ENCODE measurements at regions not wholly inside any gene's neighbourhood (a gene's known extent, or its start where the extent isn't known, plus 50 kb on each side); places are given as distances from the start of the nearest gene placed in this dataset.

DNA sequence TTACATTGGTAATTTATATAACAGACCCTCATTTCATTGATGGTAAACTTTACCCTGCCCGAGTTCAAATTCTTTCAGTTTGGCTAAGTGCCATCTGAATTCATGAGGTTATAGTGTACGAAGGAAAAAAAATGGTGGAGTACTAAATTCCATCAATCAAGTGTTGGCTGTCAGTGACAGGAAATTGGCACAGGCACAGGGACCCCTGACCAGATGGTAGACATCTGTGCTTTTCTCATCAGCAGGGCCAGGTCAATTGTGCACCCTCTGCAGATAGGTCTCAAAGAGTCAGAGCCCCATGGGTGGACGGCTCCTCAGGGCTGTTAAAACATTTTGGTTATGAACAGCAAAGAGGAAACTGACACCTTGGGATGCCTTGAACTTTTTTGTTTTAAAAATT, 439.2 kb downstream of the SETBP1 start:
- Histone ChIP-seq H3K4me2 (ENCODE audit: low read depth, low read length) (no peak overlapping the region), H4K91ac (ENCODE audit: insufficient read depth, low read depth, low read length) (no peak overlapping the region), H2BK20ac (ENCODE audit: low read depth, low read length) (no peak overlapping the region), H3K9ac (ENCODE audit: low read depth, low read length) (no peak overlapping the region), H3K4me3 (ENCODE audit: insufficient read depth, low read depth, low read length) (no peak overlapping the region), H3K4me1 (ENCODE audit: control insufficient read depth, insufficient read depth, low read length) (no peaks in the 10 kb centered on the region), H3K4ac (ENCODE audit: low read depth, low read length) (no peak overlapping the region), H3K27ac (ENCODE audit: insufficient read depth, low read length) (no peak overlapping the region), H2BK15ac (ENCODE audit: low read depth, low read length) (no peak overlapping the region), H3K18ac (ENCODE audit: low read depth, low read length) (no peak overlapping the region), H3K56ac (ENCODE audit: extremely low read depth, insufficient read depth, low read length) (no peak overlapping the region), H4K8ac (ENCODE audit: low read depth in 2 of 2, low read length in 2 of 2) (no peak overlapping the region), H2AK9ac (replicated peaks; ENCODE audit: low read depth, low read length, poor library complexity) (no peak overlapping the region), H3K9me3 (ENCODE audit: control insufficient read depth, insufficient read depth, low read length) (no peaks in the 10 kb centered on the region), H3K23ac (ENCODE audit: low read depth, low read length) (no peak overlapping the region), H2BK5ac (ENCODE audit: low read depth, low read length, poor library complexity, severe bottlenecking) (no peak overlapping the region), H3K9me1 (ENCODE audit: insufficient read depth, low read length) (no peaks in the 10 kb centered on the region), H3K27me3 (ENCODE audit: control insufficient read depth, insufficient read depth, low read length) (peaks cover 8% of the 10 kb centered on the region), H2BK120ac (ENCODE audit: low read depth, low read length) (no peak overlapping the region), H3K36me3 (ENCODE audit: control insufficient read depth, insufficient read depth, low read length) (no peaks in the 10 kb centered on the region), H2AFZ (replicated peaks; ENCODE audit: low read length, poor library complexity) (no peak overlapping the region), H2AK5ac (ENCODE audit: low read depth, low read length) (no peak overlapping the region), H3K79me1 (ENCODE audit: low read depth in 1 of 2, low read length in 2 of 2) (no peaks in the 10 kb centered on the region), H4K5ac (ENCODE audit: low read depth, low read length) (no peak overlapping the region), H4K20me1 (ENCODE audit: insufficient read depth, low read length) (no peaks in the 10 kb centered on the region), H3K14ac (replicated peaks; ENCODE audit: low read depth, low read length) (no peak overlapping the region)
- no peak for DNase-seq
- dilution Hi-C loops (cut with HindIII; ENCODE audit: low sequenced_read_pairs, unreplicated experiment), result no loop called here
- TF ChIP-seq RFX5 (IDR thresholded peaks at IDR 0.05; ENCODE audit: low read depth, low read length) (no peak), MAFK (IDR thresholded peaks at IDR 0.05; ENCODE audit: low read depth, low read length) (no peak), CHD1 (IDR thresholded peaks at IDR 0.05; ENCODE audit: low read depth, low read length) (no peak), NFE2L2 (IDR thresholded peaks at IDR 0.05; ENCODE audit: low read depth, low read length) (no peak)
- intact Hi-C loops (cut with micrococcal nuclease), result no loop called here
- in situ Hi-C loops (cut with MboI; ENCODE audit: low sequenced_read_pairs), result no loop called here
- CTCF ChIA-PET, result no interaction called here
- POLR2A ChIA-PET (ENCODE audit: unreplicated experiment), result no interaction called here
- no TSS peak for BruUV-seq (replicated peaks)
- no peak for ATAC-seq (ENCODE audit: low read depth)
- no CpG with 5 or more reads among the region's 3 CpGs for WGBS, 2 experiments (ENCODE audit: extremely low coverage in 2 of 2, insufficient read length in 1 of 2)

Data from IMR-90 (cell line).